ENCODE measurements at regions not wholly inside any gene's neighbourhood (a gene's known extent, or its start where the extent isn't known, plus 50 kb on each side); places are given as distances from the start of the nearest gene placed in this dataset.

GRCh38 chr3:25235031-25235430 lies 193.0 kb upstream of the RARB start:
- Mint-ChIP-seq H3K36me3 (ENCODE audit: unreplicated experiment) (no peaks in the 10 kb centered on the region), H3K4me3 (ENCODE audit: unreplicated experiment) (no peak overlapping the region), H3K9me3 (ENCODE audit: unreplicated experiment) (peaks cover 4% of the 10 kb centered on the region), H3K27ac (ENCODE audit: unreplicated experiment) (peak overlapping the region; percentile 64), H3K4me1 (ENCODE audit: unreplicated experiment) (peaks cover 16% of the 10 kb centered on the region), H3K27me3 (ENCODE audit: unreplicated experiment) (no peaks in the 10 kb centered on the region)
- DNase-seq (ENCODE audit: extremely low spot score, unreplicated experiment) = no peak
- TF ChIP-seq CTCF (IDR thresholded peaks at IDR 0.05) = no peak

DNA sequence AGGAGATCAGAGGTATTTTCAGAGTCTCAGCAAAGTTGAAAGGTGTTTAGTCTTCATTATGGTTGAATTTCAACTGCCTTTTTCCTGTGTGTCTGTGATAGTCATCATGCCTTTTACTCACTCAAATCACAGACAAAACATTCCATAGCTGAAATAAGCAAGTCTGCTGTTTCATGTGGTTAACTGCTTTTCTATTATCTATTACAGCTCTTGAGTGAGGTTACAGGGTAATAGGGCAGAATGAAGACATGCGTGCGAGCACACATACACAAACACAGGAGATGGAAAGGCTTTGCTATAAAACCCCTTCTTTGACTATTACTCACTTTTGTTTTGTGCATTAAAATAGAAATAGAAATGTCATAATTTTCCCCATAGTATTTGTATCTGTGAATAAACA lies 192.6 kb upstream of the RARB start:
- TF ChIP-seq CTCF (IDR thresholded peaks at IDR 0.05) = no peak
- Mint-ChIP-seq H3K36me3 (ENCODE audit: unreplicated experiment) (no peaks in the 10 kb centered on the region), H3K27me3 (ENCODE audit: unreplicated experiment) (no peaks in the 10 kb centered on the region), H3K27ac (ENCODE audit: unreplicated experiment) (peak overlapping the region; percentile 64), H3K9me3 (ENCODE audit: unreplicated experiment) (peaks cover 4% of the 10 kb centered on the region), H3K4me1 (ENCODE audit: unreplicated experiment) (peaks cover 16% of the 10 kb centered on the region), H3K4me3 (ENCODE audit: unreplicated experiment) (no peak overlapping the region)
- no peak for DNase-seq (ENCODE audit: extremely low spot score, unreplicated experiment)

DNA sequence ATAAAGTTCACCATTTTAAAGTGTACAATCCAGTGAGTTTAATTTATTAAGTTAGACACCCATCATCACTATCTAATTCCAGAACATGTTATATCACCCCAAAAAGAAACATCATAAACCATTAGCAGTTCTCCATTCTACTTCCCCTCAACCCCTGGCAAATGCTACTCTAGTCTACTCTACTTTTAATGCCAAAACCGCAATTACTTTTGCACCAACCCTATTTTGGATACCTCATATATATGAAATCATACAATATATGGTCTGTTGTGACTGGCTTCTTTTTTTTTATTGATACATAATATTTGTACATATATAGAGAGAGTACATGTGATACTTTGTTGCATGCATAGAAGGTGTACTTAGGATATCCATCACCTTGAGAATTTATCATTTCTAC lies 190.5 kb upstream of the RARB start:
- Mint-ChIP-seq H3K4me1 (ENCODE audit: unreplicated experiment) (peaks cover 16% of the 10 kb centered on the region), H3K9me3 (ENCODE audit: unreplicated experiment) (peaks cover 4% of the 10 kb centered on the region), H3K27me3 (ENCODE audit: unreplicated experiment) (no peaks in the 10 kb centered on the region), H3K4me3 (ENCODE audit: unreplicated experiment) (no peak overlapping the region), H3K36me3 (ENCODE audit: unreplicated experiment) (peaks cover 1% of the 10 kb centered on the region), H3K27ac (ENCODE audit: unreplicated experiment) (no peak overlapping the region)
- DNase-seq (ENCODE audit: extremely low spot score, unreplicated experiment) = no peak
- no peak for TF ChIP-seq CTCF (IDR thresholded peaks at IDR 0.05)

DNA sequence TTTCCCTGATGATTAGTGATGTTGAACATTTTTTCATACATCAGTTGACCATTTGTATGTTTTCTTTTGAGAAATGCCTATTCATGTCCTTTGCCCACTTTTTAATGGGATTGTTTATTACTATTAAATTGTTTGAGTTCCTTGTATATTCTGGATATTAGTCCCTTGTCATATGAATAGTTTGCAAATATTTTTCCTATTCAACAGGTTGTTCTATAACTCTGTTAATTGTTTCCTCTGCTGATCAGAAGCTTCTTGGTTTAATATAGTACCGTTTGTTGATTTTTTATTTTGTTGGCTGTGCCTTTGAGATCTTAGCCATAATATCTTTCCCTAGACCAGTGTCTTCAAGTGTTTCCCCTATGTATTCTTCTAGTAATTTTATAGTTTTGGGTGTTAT lies 189.0 kb upstream of the RARB start:
- peaks cover 5% of the 10 kb centered on the region for H3K36me3 Mint-ChIP-seq (ENCODE audit: unreplicated experiment)
- H3K27me3 Mint-ChIP-seq (ENCODE audit: unreplicated experiment) = no peaks in the 10 kb centered on the region
- no peak for DNase-seq (ENCODE audit: extremely low spot score, unreplicated experiment)
- peaks cover 16% of the 10 kb centered on the region for H3K4me1 Mint-ChIP-seq (ENCODE audit: unreplicated experiment)
- H3K9me3 Mint-ChIP-seq (ENCODE audit: unreplicated experiment) = peaks cover 13% of the 10 kb centered on the region
- H3K27ac Mint-ChIP-seq (ENCODE audit: unreplicated experiment) = no peak overlapping the region
- TF ChIP-seq CTCF (IDR thresholded peaks at IDR 0.05) = no peak
- H3K4me3 Mint-ChIP-seq (ENCODE audit: unreplicated experiment) = no peak overlapping the region

- DNase-seq (ENCODE audit: extremely low spot score, unreplicated experiment) = no peak
- H3K27me3 Mint-ChIP-seq (ENCODE audit: unreplicated experiment) = no peaks in the 10 kb centered on the region
- no peaks in the 10 kb centered on the region for H3K4me1 Mint-ChIP-seq (ENCODE audit: unreplicated experiment)
- H3K27ac Mint-ChIP-seq (ENCODE audit: unreplicated experiment) = no peak overlapping the region
- peaks cover 23% of the 10 kb centered on the region for H3K36me3 Mint-ChIP-seq (ENCODE audit: unreplicated experiment)
- no peak overlapping the region for H3K4me3 Mint-ChIP-seq (ENCODE audit: unreplicated experiment)
- H3K9me3 Mint-ChIP-seq (ENCODE audit: unreplicated experiment) = peaks cover 51% of the 10 kb centered on the region
- no peak for TF ChIP-seq CTCF (IDR thresholded peaks at IDR 0.05)
These were observed 181.2 kb upstream of the RARB start for GRCh38 chr3:25246913-25247312.

Data from osteocyte (in vitro differentiated cells).